ENCODE measurements at regions not wholly inside any gene's neighbourhood (a gene's known extent, or its start where the extent isn't known, plus 50 kb on each side); places are given as distances from the start of the nearest gene placed in this dataset.

DNA sequence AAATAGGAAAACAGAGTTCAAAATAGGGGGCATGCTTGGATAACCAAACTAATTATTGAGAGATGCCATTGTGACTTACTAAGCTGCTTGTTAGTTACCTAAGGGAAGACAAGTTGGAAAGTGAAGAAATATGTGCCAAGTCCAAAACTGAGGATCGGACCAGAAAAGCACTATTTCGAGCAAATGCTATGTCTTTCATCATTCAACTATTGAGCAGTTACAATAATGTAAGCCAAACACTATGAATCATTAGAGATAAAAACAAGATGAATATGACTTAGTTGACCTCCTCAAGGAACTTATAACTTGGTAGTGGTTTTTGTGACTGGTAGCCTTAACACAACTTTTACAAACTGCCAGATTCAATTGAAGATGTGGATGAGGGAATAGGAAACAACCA, 240.6 kb upstream of the MPDZ start:
- TF ChIP-seq, protein P1, sequence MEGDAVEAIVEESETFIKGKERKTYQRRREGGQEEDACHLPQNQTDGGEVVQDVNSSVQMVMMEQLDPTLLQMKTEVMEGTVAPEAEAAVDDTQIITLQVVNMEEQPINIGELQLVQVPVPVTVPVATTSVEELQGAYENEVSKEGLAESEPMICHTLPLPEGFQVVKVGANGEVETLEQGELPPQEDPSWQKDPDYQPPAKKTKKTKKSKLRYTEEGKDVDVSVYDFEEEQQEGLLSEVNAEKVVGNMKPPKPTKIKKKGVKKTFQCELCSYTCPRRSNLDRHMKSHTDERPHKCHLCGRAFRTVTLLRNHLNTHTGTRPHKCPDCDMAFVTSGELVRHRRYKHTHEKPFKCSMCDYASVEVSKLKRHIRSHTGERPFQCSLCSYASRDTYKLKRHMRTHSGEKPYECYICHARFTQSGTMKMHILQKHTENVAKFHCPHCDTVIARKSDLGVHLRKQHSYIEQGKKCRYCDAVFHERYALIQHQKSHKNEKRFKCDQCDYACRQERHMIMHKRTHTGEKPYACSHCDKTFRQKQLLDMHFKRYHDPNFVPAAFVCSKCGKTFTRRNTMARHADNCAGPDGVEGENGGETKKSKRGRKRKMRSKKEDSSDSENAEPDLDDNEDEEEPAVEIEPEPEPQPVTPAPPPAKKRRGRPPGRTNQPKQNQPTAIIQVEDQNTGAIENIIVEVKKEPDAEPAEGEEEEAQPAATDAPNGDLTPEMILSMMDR (conservative IDR thresholded peaks at IDR 0.05; ENCODE audit: low read depth in 2 of 2), result no peak
- TF ChIP-seq ZNF114 (CRISPR knock-in tag; IDR thresholded peaks at IDR 0.05) (no peak), EZH2 (IDR thresholded peaks at IDR 0.05; ENCODE audit: low read depth, unreplicated experiment) (no peak), EZH2phosphoT487 (IDR thresholded peaks at IDR 0.05; ENCODE audit: unreplicated experiment) (no peak), CREB1 (CRISPR knock-in tag; IDR thresholded peaks at IDR 0.05; ENCODE audit: low read depth) (no peak), POLR2AphosphoS5 (IDR thresholded peaks at IDR 0.05; ENCODE audit: low read depth) (no peak), NANOG (IDR thresholded peaks at IDR 0.05; ENCODE audit: borderline replicate concordance) (no peak), JUNB (IDR thresholded peaks at IDR 0.05; ENCODE audit: unreplicated experiment) (no peak)
- TF ChIP-seq, protein P2, sequence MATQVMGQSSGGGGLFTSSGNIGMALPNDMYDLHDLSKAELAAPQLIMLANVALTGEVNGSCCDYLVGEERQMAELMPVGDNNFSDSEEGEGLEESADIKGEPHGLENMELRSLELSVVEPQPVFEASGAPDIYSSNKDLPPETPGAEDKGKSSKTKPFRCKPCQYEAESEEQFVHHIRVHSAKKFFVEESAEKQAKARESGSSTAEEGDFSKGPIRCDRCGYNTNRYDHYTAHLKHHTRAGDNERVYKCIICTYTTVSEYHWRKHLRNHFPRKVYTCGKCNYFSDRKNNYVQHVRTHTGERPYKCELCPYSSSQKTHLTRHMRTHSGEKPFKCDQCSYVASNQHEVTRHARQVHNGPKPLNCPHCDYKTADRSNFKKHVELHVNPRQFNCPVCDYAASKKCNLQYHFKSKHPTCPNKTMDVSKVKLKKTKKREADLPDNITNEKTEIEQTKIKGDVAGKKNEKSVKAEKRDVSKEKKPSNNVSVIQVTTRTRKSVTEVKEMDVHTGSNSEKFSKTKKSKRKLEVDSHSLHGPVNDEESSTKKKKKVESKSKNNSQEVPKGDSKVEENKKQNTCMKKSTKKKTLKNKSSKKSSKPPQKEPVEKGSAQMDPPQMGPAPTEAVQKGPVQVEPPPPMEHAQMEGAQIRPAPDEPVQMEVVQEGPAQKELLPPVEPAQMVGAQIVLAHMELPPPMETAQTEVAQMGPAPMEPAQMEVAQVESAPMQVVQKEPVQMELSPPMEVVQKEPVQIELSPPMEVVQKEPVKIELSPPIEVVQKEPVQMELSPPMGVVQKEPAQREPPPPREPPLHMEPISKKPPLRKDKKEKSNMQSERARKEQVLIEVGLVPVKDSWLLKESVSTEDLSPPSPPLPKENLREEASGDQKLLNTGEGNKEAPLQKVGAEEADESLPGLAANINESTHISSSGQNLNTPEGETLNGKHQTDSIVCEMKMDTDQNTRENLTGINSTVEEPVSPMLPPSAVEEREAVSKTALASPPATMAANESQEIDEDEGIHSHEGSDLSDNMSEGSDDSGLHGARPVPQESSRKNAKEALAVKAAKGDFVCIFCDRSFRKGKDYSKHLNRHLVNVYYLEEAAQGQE (IDR thresholded peaks at IDR 0.05; ENCODE audit: unreplicated experiment), result no peak

All from GM23338 (cell line).